Myocyte (in vitro differentiated cells): ENCODE measurements at regions not wholly inside any gene's neighbourhood (a gene's known extent, or its start where the extent isn't known, plus 50 kb on each side); places are given as distances from the start of the nearest gene placed in this dataset.
"Not testable (repeated sequence)": the region's sequence is repeated elsewhere in the genome, so short reads cannot be mapped to it uniquely, and the experiment has no call there.

Experiments used
- DNase-seq: peaks from one replicate; pipeline ENCODE4 v3.0.0-alpha.2; 2012; ENCODE audit warnings: low read depth

- DNase-seq, result peak; percentile 40
Measured at GRCh38 chr3:162704799-162705385, 1208.3 kb downstream of the OTOL1 start.

GRCh38 chr3:162708394-162708793 is 1211.8 kb downstream of the OTOL1 start:
- not testable (repeated sequence) for DNase-seq

GRCh38 chr3:162708942-162709706 is 1212.5 kb downstream of the OTOL1 start:
- DNase-seq, result not testable (repeated sequence)

- no peak for DNase-seq
Measured at GRCh38 chr3:162710332-162711112, 1213.9 kb downstream of the OTOL1 start.

GRCh38 chr3:162717074-162717473 is 1220.5 kb downstream of the OTOL1 start:
- not testable (repeated sequence) for DNase-seq

GRCh38 chr3:162718697-162719096 is 1222.1 kb downstream of the OTOL1 start:
- no peak for DNase-seq

- peak; percentile 83 for DNase-seq
Measured at GRCh38 chr3:162719684-162720341, 1223.2 kb downstream of the OTOL1 start.

GRCh38 chr3:162721736-162722135 is 1225.1 kb downstream of the OTOL1 start:
- DNase-seq, result no peak

GRCh38 chr3:162722337-162722736 is 1225.7 kb downstream of the OTOL1 start:
- DNase-seq, result no peak

GRCh38 chr3:162722796-162723195 is 1226.2 kb downstream of the OTOL1 start:
- DNase-seq, result not testable (repeated sequence)

- DNase-seq, result no peak
Measured at GRCh38 chr3:162729686-162730085, 1233.1 kb downstream of the OTOL1 start.

- DNase-seq, result not testable (repeated sequence)
Measured at GRCh38 chr3:162731961-162732360, 1235.4 kb downstream of the OTOL1 start.

GRCh38 chr3:162738784-162739183 is 1242.2 kb downstream of the OTOL1 start:
- no peak for DNase-seq

GRCh38 chr3:162740941-162741596 is 1244.5 kb downstream of the OTOL1 start:
- no peak for DNase-seq

- no peak for DNase-seq
Measured at GRCh38 chr3:162742159-162742717, 1245.6 kb downstream of the OTOL1 start.

GRCh38 chr3:162743091-162743490 is 1246.5 kb downstream of the OTOL1 start:
- DNase-seq, result no peak

GRCh38 chr3:162760789-162761188 is 1264.2 kb downstream of the OTOL1 start:
- DNase-seq, result no peak

GRCh38 chr3:162764051-162764807 is 1267.6 kb downstream of the OTOL1 start:
- no peak for DNase-seq

GRCh38 chr3:162764808-162765071 is 1268.1 kb downstream of the OTOL1 start:
- DNase-seq, result no peak

- DNase-seq, result no peak
Measured at GRCh38 chr3:162765524-162765923, 1268.9 kb downstream of the OTOL1 start.
